ENCODE measurements at regions not wholly inside any gene's neighbourhood (a gene's known extent, or its start where the extent isn't known, plus 50 kb on each side); places are given as distances from the start of the nearest gene placed in this dataset.

GRCh38 chrX:40484408-40485091 lies 96.2 kb upstream of the ATP6AP2 start:
- DNase-seq (ENCODE audit: low read depth) = no peak
- H3K36me3 ChIP-seq (ENCODE audit: control insufficient read depth, insufficient read depth, low read length) = no peaks in the 10 kb centered on the region
- no peaks in the 10 kb centered on the region for H3K27me3 ChIP-seq (ENCODE audit: control insufficient read depth, insufficient read depth, low read length)
- H3K4me3 ChIP-seq (ENCODE audit: low read depth, low read length) = no peak overlapping the region
- TF ChIP-seq CTCF (IDR thresholded peaks at IDR 0.05; ENCODE audit: insufficient read depth, low read length, poor library complexity, severe bottlenecking) = no peak

GRCh38 chrX:40483502-40483901 lies 97.3 kb upstream of the ATP6AP2 start:
- H3K36me3 ChIP-seq (ENCODE audit: control insufficient read depth, insufficient read depth, low read length) = no peaks in the 10 kb centered on the region
- TF ChIP-seq CTCF (IDR thresholded peaks at IDR 0.05; ENCODE audit: insufficient read depth, low read length, poor library complexity, severe bottlenecking) = no peak
- H3K4me3 ChIP-seq (ENCODE audit: low read depth, low read length) = no peak overlapping the region
- H3K27me3 ChIP-seq (ENCODE audit: control insufficient read depth, insufficient read depth, low read length) = no peaks in the 10 kb centered on the region
- DNase-seq (ENCODE audit: low read depth) = no peak

- Histone ChIP-seq H3K4me3 (ENCODE audit: low read depth, low read length) (no peak overlapping the region), H3K36me3 (ENCODE audit: control insufficient read depth, insufficient read depth, low read length) (no peaks in the 10 kb centered on the region), H3K27me3 (ENCODE audit: control insufficient read depth, insufficient read depth, low read length) (no peaks in the 10 kb centered on the region)
- DNase-seq (ENCODE audit: low read depth) = no peak
- no peak for TF ChIP-seq CTCF (IDR thresholded peaks at IDR 0.05; ENCODE audit: insufficient read depth, low read length, poor library complexity, severe bottlenecking)
Observed at GRCh38 chrX:40479777-40480318, 100.9 kb upstream of the ATP6AP2 start.

- Histone ChIP-seq H3K27me3 (ENCODE audit: control insufficient read depth, insufficient read depth, low read length) (no peaks in the 10 kb centered on the region), H3K4me3 (ENCODE audit: low read depth, low read length) (no peak overlapping the region), H3K36me3 (ENCODE audit: control insufficient read depth, insufficient read depth, low read length) (no peaks in the 10 kb centered on the region)
- no peak for TF ChIP-seq CTCF (IDR thresholded peaks at IDR 0.05; ENCODE audit: insufficient read depth, low read length, poor library complexity, severe bottlenecking)
- no peak for DNase-seq (ENCODE audit: low read depth)
Observed at GRCh38 chrX:40478474-40479065, 102.2 kb upstream of the ATP6AP2 start.

- H3K4me3 ChIP-seq (ENCODE audit: low read depth, low read length) = no peak overlapping the region
- no peaks in the 10 kb centered on the region for H3K36me3 ChIP-seq (ENCODE audit: control insufficient read depth, insufficient read depth, low read length)
- TF ChIP-seq CTCF (IDR thresholded peaks at IDR 0.05; ENCODE audit: insufficient read depth, low read length, poor library complexity, severe bottlenecking) = no peak
- no peaks in the 10 kb centered on the region for H3K27me3 ChIP-seq (ENCODE audit: control insufficient read depth, insufficient read depth, low read length)
- DNase-seq (ENCODE audit: low read depth) = no peak
Observed at GRCh38 chrX:40476958-40477357, 103.8 kb upstream of the ATP6AP2 start.
